ENCODE measurements at regions not wholly inside any gene's neighbourhood (a gene's known extent, or its start where the extent isn't known, plus 50 kb on each side); places are given as distances from the start of the nearest gene placed in this dataset.
"Not testable (repeated sequence)": the region's sequence is repeated elsewhere in the genome, so short reads cannot be mapped to it uniquely, and the experiment has no call there.

DNA sequence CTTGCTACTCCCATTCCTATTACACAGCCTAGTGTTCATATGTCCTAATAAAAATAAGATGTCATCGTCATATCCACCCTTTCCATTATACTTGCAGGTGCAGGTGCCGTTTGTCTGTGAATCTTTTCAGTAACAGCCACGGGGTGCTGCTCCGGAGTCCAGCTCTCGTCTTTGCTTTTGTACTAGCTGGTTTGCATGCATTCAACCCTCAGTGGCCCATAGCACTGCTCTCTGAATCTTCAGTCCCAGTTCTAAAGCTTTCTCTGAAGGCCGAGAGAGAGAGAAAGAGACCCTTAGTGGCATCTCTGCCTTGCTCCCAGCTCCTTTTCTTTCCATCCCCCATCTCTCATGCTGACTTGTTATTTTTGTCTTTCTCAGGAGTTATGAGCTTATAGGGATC lies 468.5 kb downstream of the TMEM232 start:
- no peak for DNase-seq

DNA sequence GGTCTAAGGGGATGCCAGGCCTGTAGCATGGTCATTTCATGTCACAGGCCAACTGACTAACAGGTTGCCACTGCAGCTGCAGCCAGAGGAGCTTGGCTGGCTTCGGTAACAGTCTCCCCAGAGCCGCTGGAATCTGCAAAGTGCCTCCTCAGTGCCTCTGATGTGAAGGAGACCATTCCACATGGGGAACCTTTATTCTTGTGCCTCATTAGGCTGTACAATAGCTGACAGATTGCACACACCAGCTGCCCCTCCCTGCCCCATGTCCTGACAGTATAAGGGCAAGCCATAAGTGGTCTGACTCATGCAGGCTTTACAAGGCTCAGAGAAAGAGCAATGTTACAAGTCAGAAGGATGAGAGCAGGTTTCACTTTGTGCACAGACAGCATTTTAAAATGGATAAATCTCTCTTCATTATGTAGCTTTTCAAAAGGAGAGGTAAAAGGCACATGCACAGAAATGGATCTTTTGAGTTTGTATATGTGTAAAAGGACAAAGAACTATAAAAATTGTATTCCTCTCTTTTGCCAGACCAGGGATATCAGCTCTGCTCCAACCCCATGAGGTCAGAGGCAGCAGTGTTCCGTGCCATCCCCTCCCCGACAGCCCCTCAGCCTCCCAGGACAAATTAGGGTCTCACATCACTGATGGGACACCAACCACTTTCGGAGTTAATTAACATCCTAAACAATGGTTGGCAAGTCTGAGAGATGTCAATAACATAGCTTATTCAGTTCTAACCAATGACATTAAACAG lies 467.8 kb downstream of the TMEM232 start:
- no peak for DNase-seq

DNA sequence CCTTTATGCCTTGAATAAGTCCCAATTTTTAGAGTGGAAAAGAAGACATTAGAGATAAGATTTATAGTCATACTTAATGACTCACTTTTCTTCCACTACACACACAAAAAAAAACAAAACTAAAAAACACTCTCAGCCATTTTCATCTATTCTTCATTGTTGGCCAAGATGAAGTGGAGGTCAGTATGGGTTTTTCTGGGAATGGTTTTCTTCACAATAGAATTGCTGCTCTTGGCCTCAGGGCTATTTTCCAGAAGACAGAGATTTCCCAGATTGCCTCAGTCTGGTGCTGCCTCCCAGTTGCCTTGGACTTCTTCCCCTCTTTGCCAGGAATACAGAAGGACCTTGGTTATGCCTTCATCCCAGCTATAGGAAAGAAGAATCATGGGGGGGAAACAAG lies 463.7 kb downstream of the TMEM232 start:
- no peak for DNase-seq

DNA sequence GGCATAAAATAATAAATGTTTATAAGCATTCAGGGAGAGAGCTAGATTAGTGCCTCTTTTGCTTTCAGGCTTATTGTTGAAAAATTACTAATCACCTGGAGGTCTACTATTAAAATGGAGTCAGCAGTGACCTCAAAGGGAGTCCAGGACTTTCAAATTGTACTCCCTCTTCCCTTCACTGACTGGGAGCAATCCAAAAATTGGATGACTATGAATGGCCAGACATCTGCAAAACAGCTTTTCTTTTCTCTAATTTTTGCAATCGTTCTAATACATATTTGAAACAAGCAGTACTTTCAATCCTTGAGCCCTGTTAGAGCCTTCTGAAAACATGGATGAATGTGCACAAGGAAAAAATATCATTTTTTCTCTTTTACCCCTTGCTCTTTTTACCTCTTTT lies 461.8 kb downstream of the TMEM232 start:
- DNase-seq = no peak

DNA sequence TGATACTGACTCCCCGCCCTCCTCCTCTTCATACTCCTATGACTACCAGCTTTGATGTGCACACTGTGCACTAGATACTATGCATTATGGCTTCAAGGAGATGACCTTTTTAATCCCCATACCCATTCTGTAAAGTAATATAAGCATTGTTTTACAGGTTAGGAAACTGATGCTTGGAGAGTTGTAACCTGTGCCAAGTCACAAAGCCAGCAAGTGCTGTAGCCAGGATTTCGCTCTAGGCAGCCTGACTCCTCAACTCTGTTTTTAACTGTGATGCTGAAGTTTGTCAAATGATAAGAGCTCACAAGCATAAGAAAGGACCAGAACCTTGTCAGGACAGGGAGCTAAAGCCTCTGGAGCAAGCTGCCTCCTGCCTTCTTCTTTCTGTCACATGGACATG lies 461.3 kb downstream of the TMEM232 start:
- DNase-seq = no peak

DNA sequence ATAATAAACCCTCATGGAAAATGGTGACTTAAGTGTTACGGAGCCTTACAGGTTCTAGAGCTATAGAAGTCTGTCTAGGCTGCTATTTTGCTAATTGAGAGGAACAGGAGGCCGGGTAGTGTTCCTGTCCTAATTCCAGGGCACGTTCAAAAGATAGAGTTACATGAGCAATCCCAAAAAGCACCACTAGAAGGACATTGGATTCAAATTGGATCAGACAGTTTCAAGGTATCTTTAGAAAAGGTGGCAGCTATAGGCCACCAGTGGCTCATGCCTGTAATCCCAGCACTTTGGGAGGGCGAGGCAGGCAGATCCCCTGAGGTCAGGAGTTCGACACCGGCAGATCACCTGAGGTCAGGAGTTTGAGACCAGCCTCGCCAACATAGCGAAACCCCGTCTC lies 458.8 kb downstream of the TMEM232 start:
- DNase-seq = no peak

DNA sequence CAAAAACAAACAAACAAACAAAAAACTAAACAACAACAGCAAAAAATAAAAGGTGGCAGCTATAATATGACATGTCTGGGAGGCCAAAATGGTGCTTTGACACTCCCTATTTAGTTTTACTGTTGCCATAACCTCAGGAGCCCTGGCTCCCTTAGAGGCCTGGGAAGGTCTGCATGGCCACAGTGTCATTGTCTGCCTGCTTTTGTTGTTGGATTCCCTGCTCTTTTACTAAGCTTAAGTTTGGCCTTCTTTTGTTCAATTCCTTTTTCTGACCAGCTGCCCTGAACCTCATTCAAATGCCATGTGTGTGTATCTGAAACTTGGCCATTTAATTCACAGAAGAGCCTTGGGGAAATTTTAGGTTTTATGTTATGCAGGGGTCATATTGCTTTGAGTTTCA lies 458.2 kb downstream of the TMEM232 start:
- DNase-seq = no peak

DNA sequence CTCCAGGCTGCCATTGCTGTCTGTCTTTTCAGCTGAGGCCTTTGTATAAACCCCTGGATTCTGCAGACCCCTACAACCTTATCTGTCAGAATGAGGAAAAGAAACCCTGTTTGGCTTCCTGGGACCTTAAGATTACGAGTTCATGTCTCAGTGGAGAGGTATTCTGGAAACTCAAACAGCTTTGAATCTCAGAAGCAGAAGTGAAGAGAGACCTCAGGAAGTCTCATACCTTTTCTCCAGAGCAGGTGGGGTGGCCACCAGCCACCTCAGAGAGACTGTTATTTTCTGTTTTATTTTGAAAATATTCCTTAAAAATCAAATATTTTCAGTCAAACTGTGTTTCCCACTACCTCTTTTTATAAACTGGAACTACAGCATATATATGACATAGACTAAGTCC lies 457.5 kb downstream of the TMEM232 start:
- DNase-seq = no peak

DNA sequence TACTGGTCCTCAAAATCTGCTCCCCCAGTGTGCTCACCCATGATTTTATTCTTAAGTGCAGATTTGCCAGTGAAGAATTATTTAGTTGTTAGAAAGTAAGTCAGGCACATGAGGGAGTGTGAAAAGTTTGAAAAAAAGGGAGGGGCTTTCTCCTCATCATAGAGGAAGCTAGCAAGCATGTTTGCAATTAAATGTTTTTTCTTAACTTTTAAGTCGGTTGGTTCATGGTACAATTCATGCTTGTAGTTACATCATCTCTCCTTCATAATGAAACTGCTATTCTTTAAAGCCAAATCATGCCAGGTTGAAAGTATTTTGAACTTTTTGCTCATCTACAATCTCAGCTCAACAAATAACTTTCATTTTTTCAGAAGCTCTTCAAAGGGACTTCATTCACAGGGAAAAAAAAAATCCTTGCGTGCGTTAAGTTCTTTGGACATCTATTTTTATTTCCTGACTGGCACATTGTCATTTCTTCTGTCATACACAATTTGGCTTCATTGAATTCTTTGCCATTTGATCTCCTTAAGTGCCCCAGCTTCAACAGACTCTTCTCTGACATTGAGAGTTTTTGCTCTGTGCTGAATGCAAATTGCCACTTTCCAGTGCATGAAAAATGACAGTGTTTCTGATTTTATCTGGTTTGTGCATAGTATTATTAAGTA lies 456.9 kb downstream of the TMEM232 start:
- DNase-seq = no peak

DNA sequence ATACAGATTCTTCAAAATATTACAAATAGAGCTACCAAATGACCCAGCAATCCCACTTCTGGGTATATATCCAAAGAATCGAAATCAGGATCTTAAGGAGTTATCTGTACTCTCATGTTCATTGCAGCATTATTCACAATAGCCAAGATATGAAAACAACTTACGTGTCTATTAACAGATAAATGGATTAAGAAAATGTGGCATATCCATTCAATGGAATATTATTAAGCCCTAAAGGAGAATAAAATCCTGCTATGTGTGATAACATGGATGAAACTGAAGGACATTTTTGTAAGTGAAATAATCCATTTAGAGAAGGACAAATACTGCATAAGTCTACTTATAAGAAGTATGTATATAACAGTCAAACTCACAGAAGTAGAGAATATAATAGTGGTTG lies 450.6 kb downstream of the TMEM232 start:
- DNase-seq = no peak

DNA sequence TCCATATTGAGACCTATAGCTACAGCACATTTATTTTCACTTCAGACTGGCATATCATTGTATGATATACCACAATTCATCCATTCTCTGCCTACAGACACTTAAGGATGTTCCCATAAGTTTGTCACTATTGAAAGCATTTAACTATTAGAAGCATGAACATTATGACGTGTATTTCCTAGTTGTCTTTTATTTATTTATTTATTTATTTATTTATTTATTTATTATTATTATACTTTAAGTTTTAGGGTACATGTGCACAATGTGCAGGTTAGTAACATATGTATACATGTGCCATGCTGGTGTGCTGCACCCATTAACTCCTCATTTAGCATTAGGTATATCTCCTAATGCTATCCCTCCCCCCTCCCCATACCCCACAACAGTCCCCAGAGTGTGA lies 448.0 kb downstream of the TMEM232 start:
- not testable (repeated sequence) for DNase-seq

DNA sequence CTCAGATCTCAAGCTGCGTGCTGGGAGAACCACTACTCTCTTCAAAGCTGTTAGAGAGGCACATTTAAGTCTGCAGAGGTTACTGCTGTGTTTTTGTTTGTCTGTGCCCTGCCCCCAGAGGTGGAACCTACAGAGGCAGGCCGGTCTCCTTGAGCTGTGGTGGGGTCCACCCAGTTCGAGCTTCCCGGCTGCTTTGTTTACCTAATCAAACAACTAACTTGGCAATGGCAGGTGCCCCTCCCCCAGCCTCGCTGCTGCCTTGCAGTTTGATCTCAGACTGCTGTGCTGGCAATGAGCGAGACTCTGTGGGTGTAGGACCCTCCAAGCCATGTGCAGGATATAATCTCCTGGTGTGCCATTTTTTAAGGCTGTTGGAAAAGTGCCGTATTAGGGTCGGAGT lies 442.4 kb downstream of the TMEM232 start:
- not testable (repeated sequence) for DNase-seq

DNA sequence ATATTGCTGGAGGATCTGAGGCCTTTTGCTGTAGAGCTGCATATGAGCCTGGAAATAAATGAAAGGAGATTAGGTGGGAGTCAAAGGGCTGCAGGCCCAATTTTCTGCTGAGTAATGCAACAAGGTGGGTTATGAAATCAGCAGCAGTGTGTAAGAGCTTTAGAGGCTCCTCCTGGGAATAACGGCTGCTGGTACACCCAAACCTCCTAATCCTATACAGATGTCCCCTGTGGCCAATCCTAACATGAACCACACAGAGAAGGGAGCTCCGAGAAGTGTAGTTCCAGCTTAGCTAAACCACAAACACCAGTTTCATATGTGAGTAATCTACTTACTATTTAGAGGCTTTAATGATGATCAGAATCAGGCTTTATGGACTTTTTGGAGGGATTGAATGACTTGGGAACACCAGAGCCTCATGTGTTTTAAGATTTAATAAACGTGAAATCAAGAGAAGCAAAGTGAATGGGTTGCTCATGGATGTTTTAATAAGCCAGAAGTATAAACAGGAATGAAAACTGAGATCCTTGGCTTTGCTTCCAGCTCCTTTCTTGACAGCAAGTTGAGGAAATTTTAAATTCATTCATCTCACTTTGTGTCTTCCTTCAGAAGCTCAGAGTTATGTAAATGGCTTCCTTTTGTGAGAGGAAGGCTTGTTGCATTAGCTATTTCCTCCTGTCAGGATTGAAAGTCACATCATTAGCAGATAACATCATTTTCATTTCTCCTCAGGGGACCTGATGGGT lies 437.5 kb downstream of the TMEM232 start:
- no peak for DNase-seq

DNA sequence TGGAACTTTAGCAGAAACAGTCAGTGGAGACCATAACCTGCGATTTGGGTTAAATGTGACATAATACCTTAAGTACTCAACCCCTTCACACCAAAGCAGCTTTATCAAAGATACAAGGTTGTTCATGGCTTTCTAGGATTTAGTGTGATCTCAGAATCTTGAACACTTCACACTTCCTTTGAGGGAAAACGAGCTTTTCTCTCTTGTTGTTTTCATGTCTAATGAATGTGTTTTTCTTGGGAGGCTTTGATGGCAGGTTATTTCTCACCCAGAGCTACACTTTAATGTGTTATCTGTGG lies 437.0 kb downstream of the TMEM232 start:
- no peak for DNase-seq

DNA sequence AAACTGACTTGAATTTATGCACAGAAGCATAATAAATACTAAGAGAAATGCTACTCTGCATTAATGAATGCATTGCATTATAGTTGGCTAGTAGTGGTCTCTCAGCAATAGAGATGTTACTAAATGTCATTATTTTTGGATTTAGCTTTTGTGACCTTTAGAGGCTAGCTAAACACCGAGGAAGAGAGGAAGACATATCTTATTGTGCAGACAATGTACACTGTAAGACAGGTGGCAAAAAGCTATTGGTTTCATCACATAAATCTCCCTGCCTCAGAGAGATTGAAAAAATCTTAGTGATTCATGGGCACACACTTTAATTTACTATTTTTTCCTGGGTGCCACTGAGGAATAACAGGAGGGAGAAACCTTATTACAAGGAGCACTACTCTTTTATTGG lies 435.9 kb downstream of the TMEM232 start:
- no peak for DNase-seq

DNA sequence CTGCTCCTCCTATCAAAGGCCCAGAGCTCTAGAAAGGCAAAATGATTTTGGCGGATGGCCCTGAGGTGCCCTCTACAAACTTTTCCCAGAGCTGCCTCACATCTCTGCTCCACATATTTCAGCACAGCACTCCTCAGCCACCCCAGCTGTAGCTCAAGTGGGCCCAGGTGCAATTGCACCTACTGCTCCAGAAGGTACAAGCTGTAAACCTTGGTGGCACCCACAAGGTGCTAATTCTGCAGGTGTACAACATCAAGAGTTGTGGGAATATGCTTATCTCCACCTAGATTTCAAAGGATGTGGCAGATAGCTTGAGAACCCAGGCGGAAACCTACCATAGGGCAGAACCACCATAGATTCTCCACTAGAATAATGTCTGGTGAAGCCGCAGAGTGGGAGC lies 432.2 kb downstream of the TMEM232 start:
- no peak for DNase-seq

DNA sequence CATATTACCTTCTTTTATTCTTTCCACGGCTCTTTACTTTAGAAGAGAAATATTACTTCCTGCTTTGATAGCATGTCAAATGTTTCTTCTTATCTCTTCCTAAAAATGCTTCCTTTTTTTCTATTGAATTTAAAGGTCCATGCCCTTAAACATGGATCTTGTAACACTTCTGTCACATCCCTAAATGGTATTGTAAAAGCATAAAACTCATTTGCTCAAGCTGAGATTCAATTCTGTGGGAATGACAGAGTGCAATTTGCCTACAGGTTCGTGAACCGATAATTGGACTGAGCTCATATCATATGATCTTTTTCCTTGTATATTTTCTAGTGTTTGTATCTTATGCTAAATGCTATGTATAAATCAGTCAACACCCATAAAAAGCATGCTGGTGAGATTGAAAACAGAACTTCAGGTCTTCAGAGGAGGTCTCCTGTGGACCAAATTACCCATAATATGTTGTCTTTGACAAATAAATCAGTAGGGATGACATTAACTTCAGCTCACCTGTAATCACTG lies 429.3 kb downstream of the TMEM232 start:
- DNase-seq = no peak

DNA sequence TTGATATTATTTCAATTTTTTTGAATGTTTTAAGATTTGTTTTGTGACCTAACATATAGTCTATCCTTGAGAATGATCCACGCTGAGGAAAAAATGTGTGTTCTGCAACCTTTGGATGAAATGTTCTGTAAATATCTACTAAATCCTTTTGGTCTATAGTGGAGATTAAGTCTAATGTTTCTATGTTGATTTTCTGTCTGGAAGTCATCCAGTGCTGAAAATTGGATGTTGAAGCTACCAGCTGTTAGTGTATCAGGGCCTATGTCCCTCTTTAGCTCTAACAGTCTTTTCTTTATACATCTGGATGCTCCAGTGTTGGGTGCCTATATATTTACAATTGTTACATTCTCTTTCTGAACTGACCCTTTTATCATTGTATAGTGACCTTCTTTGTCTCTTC lies 422.3 kb downstream of the TMEM232 start:
- no peak for DNase-seq

DNA sequence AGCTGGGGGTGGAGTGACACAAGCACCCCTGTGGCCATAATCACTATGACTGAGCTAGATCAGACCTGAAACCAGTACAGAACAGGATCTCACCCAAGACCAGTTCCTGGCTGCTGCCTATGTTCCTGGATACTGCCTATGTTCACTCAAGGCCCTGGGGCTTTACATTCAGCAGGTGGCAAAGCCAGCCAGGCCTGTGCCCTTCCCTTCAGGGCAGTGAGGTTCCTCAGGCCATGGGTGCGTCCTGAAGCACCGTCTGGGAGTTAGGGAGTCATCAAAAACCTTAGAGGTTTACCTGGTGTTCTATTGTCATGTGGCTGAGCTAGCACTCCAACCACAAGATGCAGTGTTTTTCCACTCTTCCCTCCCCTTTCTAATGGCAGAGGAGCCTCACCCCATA lies 419.8 kb downstream of the TMEM232 start:
- DNase-seq = no peak

DNA sequence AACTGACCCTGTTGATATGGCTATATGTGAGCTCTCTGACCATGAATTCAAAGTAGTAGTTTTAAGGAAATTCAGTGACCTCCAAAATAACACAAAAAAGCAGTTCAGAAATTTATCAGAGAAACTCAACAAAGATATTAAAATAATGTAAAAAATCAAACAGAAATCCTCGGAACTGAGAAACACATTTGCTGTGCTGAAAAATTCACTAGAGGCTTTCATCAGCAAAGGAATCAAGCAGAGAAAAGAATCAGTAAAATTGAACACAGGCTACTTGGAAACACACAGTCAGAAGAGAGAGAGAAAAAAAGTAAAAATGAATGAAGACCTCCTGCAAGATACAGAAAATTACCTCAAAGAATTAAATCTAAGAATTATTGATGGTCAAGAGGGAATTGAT lies 417.2 kb downstream of the TMEM232 start:
- no peak for DNase-seq

DNA sequence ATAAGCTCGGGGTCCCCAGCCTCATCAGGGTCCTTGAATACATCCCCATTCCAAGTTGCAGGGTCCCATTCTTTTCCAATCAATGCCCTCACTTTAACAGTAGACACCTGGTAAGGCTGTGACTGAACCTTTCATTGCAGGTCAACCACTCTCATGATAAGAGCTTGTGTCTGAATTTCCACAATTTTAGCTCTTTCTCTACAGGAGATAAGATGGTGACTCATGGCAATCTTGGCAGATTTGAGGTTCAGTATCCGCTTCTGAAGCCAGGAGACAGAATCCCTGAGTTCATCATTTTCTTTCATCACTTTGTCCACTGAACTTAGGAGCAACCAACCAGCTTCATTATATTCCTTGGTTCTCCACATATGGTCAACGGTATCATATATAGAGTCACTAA lies 409.9 kb downstream of the TMEM232 start:
- DNase-seq = not testable (repeated sequence)

DNA sequence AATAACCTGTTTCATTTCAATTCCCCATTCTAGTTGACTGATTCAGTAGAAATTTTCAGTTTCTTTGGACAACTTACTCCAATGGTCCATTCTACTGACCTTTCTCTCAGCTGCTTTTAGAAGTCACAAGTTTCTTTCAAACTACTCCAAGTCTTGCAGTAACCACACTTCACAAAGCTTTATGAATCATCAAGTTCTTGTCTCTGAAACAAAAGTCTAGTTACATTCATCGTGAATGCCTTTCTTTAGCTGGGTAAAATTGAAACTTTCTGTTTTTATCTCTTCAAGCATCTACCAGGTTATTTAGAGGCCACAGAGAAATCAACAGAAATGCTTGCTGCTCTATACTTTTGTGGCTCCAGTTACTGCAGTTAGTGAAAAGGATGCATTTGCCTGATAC lies 405.4 kb downstream of the TMEM232 start:
- DNase-seq = no peak

DNA sequence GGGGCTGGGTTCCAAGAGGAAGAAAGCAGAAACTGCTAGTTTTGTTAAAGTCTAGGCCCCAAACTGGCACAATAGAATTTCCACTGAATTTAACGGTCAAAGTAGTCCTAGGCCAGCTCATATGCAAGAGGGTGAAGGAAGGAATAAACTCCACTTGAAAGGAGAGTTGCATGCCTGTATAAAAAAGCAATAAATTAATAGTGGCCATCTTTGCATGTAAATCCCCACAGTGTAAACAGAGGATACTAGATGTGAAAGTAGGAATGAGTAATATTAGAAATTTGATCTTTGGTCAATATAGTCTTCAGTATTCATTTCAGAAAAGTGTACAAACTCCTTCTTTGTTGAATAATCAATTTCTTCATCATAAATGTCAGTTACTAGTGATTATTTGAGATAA lies 403.1 kb downstream of the TMEM232 start:
- DNase-seq = no peak

DNA sequence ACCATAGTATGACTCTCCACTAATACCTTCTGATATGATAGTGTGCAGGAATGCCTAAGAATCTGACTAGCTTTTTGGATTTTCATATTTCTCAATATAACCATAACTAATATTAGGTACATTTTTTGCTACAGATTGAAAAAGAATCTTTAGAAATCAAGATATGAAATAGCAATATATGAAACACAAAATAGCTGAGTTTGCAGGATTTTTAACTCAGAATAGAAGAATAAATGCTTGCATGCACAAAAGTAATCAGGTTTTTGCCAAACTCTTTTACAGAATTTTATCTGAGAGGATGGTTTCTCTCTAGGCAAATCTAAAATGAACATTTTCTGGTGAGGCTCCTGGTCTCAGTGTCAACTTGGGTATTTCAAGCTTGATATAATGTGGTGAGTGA lies 402.6 kb downstream of the TMEM232 start:
- DNase-seq = no peak
